KMS-11 (cell line): ENCODE measurements at regions not wholly inside any gene's neighbourhood (a gene's known extent, or its start where the extent isn't known, plus 50 kb on each side); places are given as distances from the start of the nearest gene placed in this dataset.

Source experiments
- H2AFZ ChIP-seq: fragments of 200-600 bp; sonication (generic); 2 replicates; pipeline ENCODE4 v1.6.1; 2016; ENCODE audit warnings: antibody characterized with exemption, mixed run types, low read depth
- H3K27ac ChIP-seq: fragments of 200-600 bp; sonication (generic); 2 replicates; pipeline ENCODE4 v1.6.1; 2016; ENCODE audit warnings: mild to moderate bottlenecking, mixed run types
- H3K27me3 ChIP-seq: fragments of 200-600 bp; sonication (generic); 2 replicates; pipeline ENCODE4 v1.6.1; 2017; ENCODE audit warnings: mild to moderate bottlenecking, low read depth, mixed run types, moderate library complexity; ENCODE audit not compliant: insufficient read depth
- H3K36me3 ChIP-seq: fragments of 200-600 bp; sonication (generic); 2 replicates; pipeline ENCODE4 v1.6.1; 2017; ENCODE audit warnings: mild to moderate bottlenecking, mixed run types; ENCODE audit not compliant: insufficient read depth
- H3K4me1 ChIP-seq: fragments of 200-600 bp; sonication (generic); 2 replicates; pipeline ENCODE4 v1.6.1; 2016; ENCODE audit warnings: mild to moderate bottlenecking, low read depth, mixed run types; ENCODE audit not compliant: poor library complexity, severe bottlenecking
- H3K4me2 ChIP-seq: fragments of 200-600 bp; sonication (generic); 2 replicates; pipeline ENCODE4 v1.7.0; 2016; ENCODE audit warnings: mild to moderate bottlenecking, mixed run types
- H3K4me3 ChIP-seq: fragments of 200-600 bp; sonication (generic); IDR thresholded peaks from 2 replicates; pipeline ENCODE4 v1.6.1; 2017; ENCODE audit warnings: low read depth, low read length, mixed read lengths; ENCODE audit not compliant: insufficient read depth
- H3K79me2 ChIP-seq: fragments of 200-600 bp; sonication (generic); 2 replicates; pipeline ENCODE4 v1.6.1; 2016; ENCODE audit warnings: low read depth, mixed run types; ENCODE audit not compliant: insufficient read depth
- H3K9ac ChIP-seq: fragments of 200-600 bp; sonication (generic); 2 replicates; pipeline ENCODE4 v1.6.1; 2016; ENCODE audit warnings: mild to moderate bottlenecking, mixed run types
- H4K20me1 ChIP-seq: fragments of 200-600 bp; sonication (generic); 2 replicates; pipeline ENCODE4 v1.6.1; 2016; ENCODE audit warnings: mild to moderate bottlenecking, mixed run types; ENCODE audit not compliant: insufficient read depth
- TF ChIP-seq, protein P1 (sequence below): fragments of 200-600 bp; sonication (generic); conservative IDR thresholded peaks from 2 replicates; pipeline ENCODE4 v1.6.1; 2017; ENCODE audit warnings: low read depth, mild to moderate bottlenecking, antibody characterized with exemption, low read length, moderate library complexity, mixed read lengths

DNA sequence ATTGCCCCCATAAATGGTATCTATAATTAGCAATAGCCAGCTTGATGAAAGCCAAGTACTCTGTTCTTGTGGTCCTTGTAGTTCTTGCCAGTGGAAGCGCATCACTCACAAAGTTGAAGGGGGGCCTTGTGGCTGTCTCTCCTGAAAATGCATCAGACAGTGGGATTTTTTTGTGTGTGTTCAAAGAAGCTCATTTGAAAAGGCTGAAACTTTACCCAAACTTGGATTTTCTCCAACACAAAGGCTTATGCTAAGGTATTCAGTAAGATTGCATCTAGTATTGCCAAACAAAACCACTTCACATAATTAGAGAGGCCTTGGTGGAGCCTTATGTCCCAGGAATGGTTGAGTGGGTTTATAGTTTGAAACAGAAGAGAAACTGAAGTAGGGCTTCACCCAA is 216.7 kb upstream of the TMTC1 start:
- H4K20me1 ChIP-seq, result no peaks in the 10 kb centered on the region
- H3K4me3 ChIP-seq, result no peak overlapping the region
- H3K4me2 ChIP-seq, result no peak overlapping the region
- H3K79me2 ChIP-seq, result no peaks in the 10 kb centered on the region
- TF ChIP-seq, protein P1, sequence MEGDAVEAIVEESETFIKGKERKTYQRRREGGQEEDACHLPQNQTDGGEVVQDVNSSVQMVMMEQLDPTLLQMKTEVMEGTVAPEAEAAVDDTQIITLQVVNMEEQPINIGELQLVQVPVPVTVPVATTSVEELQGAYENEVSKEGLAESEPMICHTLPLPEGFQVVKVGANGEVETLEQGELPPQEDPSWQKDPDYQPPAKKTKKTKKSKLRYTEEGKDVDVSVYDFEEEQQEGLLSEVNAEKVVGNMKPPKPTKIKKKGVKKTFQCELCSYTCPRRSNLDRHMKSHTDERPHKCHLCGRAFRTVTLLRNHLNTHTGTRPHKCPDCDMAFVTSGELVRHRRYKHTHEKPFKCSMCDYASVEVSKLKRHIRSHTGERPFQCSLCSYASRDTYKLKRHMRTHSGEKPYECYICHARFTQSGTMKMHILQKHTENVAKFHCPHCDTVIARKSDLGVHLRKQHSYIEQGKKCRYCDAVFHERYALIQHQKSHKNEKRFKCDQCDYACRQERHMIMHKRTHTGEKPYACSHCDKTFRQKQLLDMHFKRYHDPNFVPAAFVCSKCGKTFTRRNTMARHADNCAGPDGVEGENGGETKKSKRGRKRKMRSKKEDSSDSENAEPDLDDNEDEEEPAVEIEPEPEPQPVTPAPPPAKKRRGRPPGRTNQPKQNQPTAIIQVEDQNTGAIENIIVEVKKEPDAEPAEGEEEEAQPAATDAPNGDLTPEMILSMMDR, result no peak
- no peak overlapping the region for H3K27ac ChIP-seq
- H3K4me1 ChIP-seq, result no peaks in the 10 kb centered on the region
- no peaks in the 10 kb centered on the region for H3K36me3 ChIP-seq
- H3K27me3 ChIP-seq, result no peaks in the 10 kb centered on the region
- H2AFZ ChIP-seq, result no peak overlapping the region
- H3K9ac ChIP-seq, result no peak overlapping the region

DNA sequence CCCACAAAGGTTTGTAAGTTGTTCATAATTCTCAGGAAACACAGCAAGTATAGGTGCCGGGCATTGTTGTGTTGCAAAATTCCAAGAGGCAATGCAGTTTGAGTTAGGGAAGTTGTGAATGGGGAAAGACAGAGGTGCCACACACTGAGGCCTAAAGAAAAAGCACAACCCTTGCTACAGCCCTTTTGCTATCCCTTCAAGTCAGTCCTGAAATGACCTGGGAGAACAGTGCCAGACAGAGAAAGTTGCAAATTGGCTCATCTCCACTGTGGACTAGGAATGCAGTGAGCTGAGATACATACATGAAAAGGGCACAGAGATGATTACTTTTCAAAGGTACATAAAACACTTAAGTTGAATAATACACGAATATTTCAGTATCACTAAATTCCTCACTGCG is 213.3 kb upstream of the TMTC1 start:
- Histone ChIP-seq H3K9ac (no peak overlapping the region), H3K79me2 (no peaks in the 10 kb centered on the region), H3K4me3 (no peak overlapping the region), H3K4me2 (no peak overlapping the region), H3K27me3 (no peaks in the 10 kb centered on the region), H3K4me1 (no peaks in the 10 kb centered on the region), H3K36me3 (no peaks in the 10 kb centered on the region), H4K20me1 (no peaks in the 10 kb centered on the region), H3K27ac (no peak overlapping the region), H2AFZ (no peak overlapping the region)
- TF ChIP-seq, protein P1, result no peak

DNA sequence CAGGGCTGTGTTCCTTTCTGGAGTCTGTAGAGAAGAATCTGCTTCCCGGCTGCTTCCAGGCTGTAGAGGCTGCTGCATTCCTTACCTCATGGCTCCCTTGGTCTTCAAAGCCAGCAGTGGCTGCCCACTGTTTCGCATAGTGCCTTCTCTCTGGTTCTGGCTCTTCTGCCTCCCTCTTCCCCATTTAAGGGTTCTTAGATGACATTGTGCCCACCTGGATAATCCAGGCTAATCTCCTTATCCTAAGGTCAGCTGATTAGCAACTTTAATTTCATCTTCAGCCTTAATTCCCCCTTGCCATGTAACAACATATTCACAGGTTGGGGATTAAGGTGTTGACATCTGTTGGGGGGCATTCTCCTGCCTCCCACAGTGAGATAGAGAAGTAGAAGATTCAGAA is 208.6 kb upstream of the TMTC1 start:
- no peaks in the 10 kb centered on the region for H4K20me1 ChIP-seq
- TF ChIP-seq, protein P1, result no peak
- H3K4me1 ChIP-seq, result no peaks in the 10 kb centered on the region
- H2AFZ ChIP-seq, result no peak overlapping the region
- H3K27ac ChIP-seq, result no peak overlapping the region
- no peak overlapping the region for H3K9ac ChIP-seq
- H3K4me3 ChIP-seq, result no peak overlapping the region
- H3K27me3 ChIP-seq, result no peaks in the 10 kb centered on the region
- no peaks in the 10 kb centered on the region for H3K36me3 ChIP-seq
- no peaks in the 10 kb centered on the region for H3K79me2 ChIP-seq
- no peak overlapping the region for H3K4me2 ChIP-seq

DNA sequence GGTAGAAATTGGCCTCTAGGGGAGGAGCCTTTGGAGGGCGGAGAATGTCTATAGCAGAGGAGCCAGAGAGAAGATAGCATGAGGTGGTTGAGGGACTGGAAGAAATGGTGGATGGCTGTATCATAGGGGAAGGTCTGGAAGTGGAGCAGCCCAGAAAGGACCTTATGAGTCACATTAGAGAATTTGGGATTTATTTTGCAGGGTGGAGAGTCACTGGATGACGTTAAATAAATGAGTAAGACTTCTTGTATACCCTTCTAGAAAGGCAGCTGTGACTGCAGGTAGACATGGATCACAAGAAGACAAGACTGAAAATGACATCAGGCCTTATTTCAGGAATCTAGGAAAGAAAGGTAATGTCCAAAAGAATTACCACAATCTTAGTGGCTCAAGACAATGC is 208.2 kb upstream of the TMTC1 start:
- H3K4me1 ChIP-seq, result no peaks in the 10 kb centered on the region
- no peak overlapping the region for H3K4me3 ChIP-seq
- H4K20me1 ChIP-seq, result no peaks in the 10 kb centered on the region
- H3K27me3 ChIP-seq, result no peaks in the 10 kb centered on the region
- H3K4me2 ChIP-seq, result no peak overlapping the region
- no peak overlapping the region for H2AFZ ChIP-seq
- no peaks in the 10 kb centered on the region for H3K79me2 ChIP-seq
- TF ChIP-seq, protein P1, result no peak
- no peak overlapping the region for H3K9ac ChIP-seq
- H3K36me3 ChIP-seq, result no peaks in the 10 kb centered on the region
- no peak overlapping the region for H3K27ac ChIP-seq

DNA sequence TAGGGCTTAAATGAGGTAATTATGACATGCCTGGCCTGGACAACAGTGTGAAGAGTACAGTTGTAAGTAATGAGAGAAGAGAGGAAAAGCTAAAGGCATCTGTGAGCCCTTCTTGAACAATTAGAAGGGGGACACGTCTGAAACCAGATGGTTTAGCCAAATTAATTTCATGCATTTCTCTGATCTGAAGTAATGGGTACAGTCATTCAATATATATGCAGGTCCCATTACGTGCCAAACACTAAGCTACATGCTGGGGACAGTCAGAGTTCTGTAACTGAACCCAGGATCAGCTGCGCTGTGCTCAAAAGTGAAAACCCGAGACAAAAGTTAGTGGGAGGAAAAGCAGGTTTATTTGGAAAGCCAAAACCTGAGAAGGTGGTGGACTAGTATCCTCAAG is 207.2 kb upstream of the TMTC1 start:
- TF ChIP-seq, protein P1, result no peak
- H3K9ac ChIP-seq, result no peak overlapping the region
- no peaks in the 10 kb centered on the region for H3K4me1 ChIP-seq
- no peaks in the 10 kb centered on the region for H3K36me3 ChIP-seq
- no peak overlapping the region for H3K4me2 ChIP-seq
- no peaks in the 10 kb centered on the region for H4K20me1 ChIP-seq
- H3K4me3 ChIP-seq, result no peak overlapping the region
- no peak overlapping the region for H2AFZ ChIP-seq
- H3K79me2 ChIP-seq, result no peaks in the 10 kb centered on the region
- no peak overlapping the region for H3K27ac ChIP-seq
- H3K27me3 ChIP-seq, result no peaks in the 10 kb centered on the region
